HG03565 (cell line): ENCODE measurements at regions not wholly inside any gene's neighbourhood (a gene's known extent, or its start where the extent isn't known, plus 50 kb on each side); places are given as distances from the start of the nearest gene placed in this dataset.

Experiments
- ATAC-seq: cut with Tn5 transposase; IDR thresholded peaks from one replicate; pipeline ENCODE4 v1.9.1; 2021; ENCODE audit warnings: mild to moderate bottlenecking, moderate library complexity; ENCODE audit not compliant: unreplicated experiment

GRCh38 chr4:152037435-152037834 lies 276.6 kb upstream of the GATB start:
- ATAC-seq = no peak

- ATAC-seq = no peak
Measured at GRCh38 chr4:152033621-152034020, 272.8 kb upstream of the GATB start.

- ATAC-seq = no peak
Measured at GRCh38 chr4:152032722-152033131, 271.9 kb upstream of the GATB start.

- no peak for ATAC-seq
Measured at GRCh38 chr4:152029631-152030030, 268.8 kb upstream of the GATB start.

GRCh38 chr4:152028131-152028530 lies 267.3 kb upstream of the GATB start:
- no peak for ATAC-seq

- ATAC-seq = no peak
Measured at GRCh38 chr4:152024881-152025280, 264.1 kb upstream of the GATB start.

- no peak for ATAC-seq
Measured at GRCh38 chr4:152023674-152024073, 262.9 kb upstream of the GATB start.

- ATAC-seq = no peak
Measured at GRCh38 chr4:152022543-152022942, 261.7 kb upstream of the GATB start.

GRCh38 chr4:152021788-152022438 lies 261.1 kb upstream of the GATB start:
- no peak for ATAC-seq

GRCh38 chr4:152020073-152020472 lies 259.3 kb upstream of the GATB start:
- ATAC-seq = no peak

- no peak for ATAC-seq
Measured at GRCh38 chr4:152016303-152016620, 255.5 kb upstream of the GATB start.

- ATAC-seq = no peak
Measured at GRCh38 chr4:152015597-152016302, 254.9 kb upstream of the GATB start.

- peak; percentile 85 for ATAC-seq
Measured at GRCh38 chr4:152014280-152014679, 253.5 kb upstream of the GATB start.

- ATAC-seq = no peak
Measured at GRCh38 chr4:152011469-152011868, 250.7 kb upstream of the GATB start.

- ATAC-seq = no peak
Measured at GRCh38 chr4:152010710-152011079, 249.9 kb upstream of the GATB start.

GRCh38 chr4:152009983-152010709 lies 249.3 kb upstream of the GATB start:
- ATAC-seq = no peak

GRCh38 chr4:152009031-152009670 lies 248.3 kb upstream of the GATB start:
- ATAC-seq = no peak

- ATAC-seq = no peak
Measured at GRCh38 chr4:152007111-152007510, 246.3 kb upstream of the GATB start.

GRCh38 chr4:152004801-152005200 lies 244.0 kb upstream of the GATB start:
- no peak for ATAC-seq

- ATAC-seq = no peak
Measured at GRCh38 chr4:152000518-152000917, 239.7 kb upstream of the GATB start.

GRCh38 chr4:151998723-151999122 lies 237.9 kb upstream of the GATB start:
- no peak for ATAC-seq

- ATAC-seq = no peak
Measured at GRCh38 chr4:151997461-151997860, 236.7 kb upstream of the GATB start.
